Gastrocnemius medialis (tissue), 4 donors: ENCODE measurements at regions not wholly inside any gene's neighbourhood (a gene's known extent, or its start where the extent isn't known, plus 50 kb on each side); places are given as distances from the start of the nearest gene placed in this dataset.

Experiments used
- POLR2A ChIP-seq, 2 donors: fragments of 450-650 bp; IDR thresholded peaks; one replicate each; pipeline ENCODE4 v1.6.1; 2017; ENCODE audit warnings: antibody characterized with exemption in 2 of 2, mild to moderate bottlenecking in 2 of 2, moderate library complexity in 2 of 2
- TF ChIP-seq, protein P1 (sequence below), 5 experiments: fragments of 450-650 bp in 3 of 5; fragments of 200-600 bp in 2 of 5; sonication (generic) in 2 of 5; IDR thresholded peaks in 4 of 5; conservative IDR thresholded peaks in 1 of 5; 1 replicate in 4 of 5; 2 replicates in 1 of 5; pipeline ENCODE4 v1.5.1; 2016 to 2019; ENCODE audit warnings: antibody characterized with exemption in 5 of 5, mild to moderate bottlenecking in 3 of 5, moderate library complexity in 3 of 5

GRCh38 chr9:30507166-30507565 lies 1877.3 kb upstream of the ACO1 start:
- no peak for TF ChIP-seq POLR2A (IDR thresholded peaks at IDR 0.05)
- TF ChIP-seq, protein P1, sequence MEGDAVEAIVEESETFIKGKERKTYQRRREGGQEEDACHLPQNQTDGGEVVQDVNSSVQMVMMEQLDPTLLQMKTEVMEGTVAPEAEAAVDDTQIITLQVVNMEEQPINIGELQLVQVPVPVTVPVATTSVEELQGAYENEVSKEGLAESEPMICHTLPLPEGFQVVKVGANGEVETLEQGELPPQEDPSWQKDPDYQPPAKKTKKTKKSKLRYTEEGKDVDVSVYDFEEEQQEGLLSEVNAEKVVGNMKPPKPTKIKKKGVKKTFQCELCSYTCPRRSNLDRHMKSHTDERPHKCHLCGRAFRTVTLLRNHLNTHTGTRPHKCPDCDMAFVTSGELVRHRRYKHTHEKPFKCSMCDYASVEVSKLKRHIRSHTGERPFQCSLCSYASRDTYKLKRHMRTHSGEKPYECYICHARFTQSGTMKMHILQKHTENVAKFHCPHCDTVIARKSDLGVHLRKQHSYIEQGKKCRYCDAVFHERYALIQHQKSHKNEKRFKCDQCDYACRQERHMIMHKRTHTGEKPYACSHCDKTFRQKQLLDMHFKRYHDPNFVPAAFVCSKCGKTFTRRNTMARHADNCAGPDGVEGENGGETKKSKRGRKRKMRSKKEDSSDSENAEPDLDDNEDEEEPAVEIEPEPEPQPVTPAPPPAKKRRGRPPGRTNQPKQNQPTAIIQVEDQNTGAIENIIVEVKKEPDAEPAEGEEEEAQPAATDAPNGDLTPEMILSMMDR (IDR thresholded peaks at IDR 0.05 in 4 of 5, conservative IDR thresholded peaks at IDR 0.05 in 1 of 5) = no peak
